WERI-Rb-1 (cell line): ENCODE measurements at regions not wholly inside any gene's neighbourhood (a gene's known extent, or its start where the extent isn't known, plus 50 kb on each side); places are given as distances from the start of the nearest gene placed in this dataset.

Source experiments
- DNase-seq: peaks from one replicate; pipeline ENCODE4 v3.0.0-alpha.2; 2020
- H3K27ac ChIP-seq: fragments of 250-450 bp; sonication (Bioruptor Pico); 2 replicates; pipeline ENCODE4 v1.5.1; 2020; ENCODE audit warnings: mild to moderate bottlenecking, moderate library complexity
- H3K27me3 ChIP-seq: fragments of 250-450 bp; sonication (Bioruptor Pico); 2 replicates; pipeline ENCODE4 v1.5.1; 2021; ENCODE audit warnings: mild to moderate bottlenecking, low read depth, moderate library complexity; ENCODE audit not compliant: insufficient read depth, severe bottlenecking
- H3K36me3 ChIP-seq: fragments of 250-450 bp; sonication (Bioruptor Pico); 2 replicates; pipeline ENCODE4 v1.5.1; 2020; ENCODE audit warnings: mild to moderate bottlenecking, moderate library complexity
- H3K4me3 ChIP-seq: 2 replicates; pipeline ENCODE4 v1.5.1; 2011; ENCODE audit warnings: low read depth, mild to moderate bottlenecking, control low read depth, low read length
- H3K9me3 ChIP-seq: fragments of 250-450 bp; sonication (Bioruptor Pico); 2 replicates; pipeline ENCODE4 v1.5.1; 2021; ENCODE audit warnings: mild to moderate bottlenecking, moderate library complexity; ENCODE audit not compliant: severe bottlenecking
- CTCF ChIP-seq: IDR thresholded peaks from 2 replicates; pipeline ENCODE4 v1.5.1; 2011; ENCODE audit warnings: low read depth, mild to moderate bottlenecking, control low read depth, inconsistent platforms, low read length

DNA sequence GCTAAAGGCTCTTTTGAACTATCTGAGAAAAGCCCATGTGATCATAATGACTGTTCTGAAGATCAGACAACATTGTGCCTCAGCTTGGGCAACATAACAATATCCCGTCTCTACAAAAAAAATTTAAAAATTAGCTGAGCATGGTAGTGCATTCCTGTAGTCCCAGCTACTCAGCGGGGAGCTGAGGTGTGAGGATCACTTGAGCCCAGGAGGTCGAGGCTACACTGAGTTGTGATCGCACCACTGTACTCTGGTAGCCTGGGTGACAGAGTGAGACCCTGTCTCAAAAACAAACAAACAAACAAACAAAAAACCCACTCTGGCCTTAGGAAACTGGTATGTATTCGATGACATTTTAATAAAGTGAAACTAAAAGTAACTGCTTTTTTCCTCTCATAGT, 1526.8 kb upstream of the TENM4 start:
- Histone ChIP-seq H3K36me3 (no peaks in the 10 kb centered on the region), H3K4me3 (no peak overlapping the region), H3K9me3 (no peaks in the 10 kb centered on the region), H3K27ac (no peak overlapping the region), H3K27me3 (no peaks in the 10 kb centered on the region)
- no peak for DNase-seq
- TF ChIP-seq CTCF: no peak

DNA sequence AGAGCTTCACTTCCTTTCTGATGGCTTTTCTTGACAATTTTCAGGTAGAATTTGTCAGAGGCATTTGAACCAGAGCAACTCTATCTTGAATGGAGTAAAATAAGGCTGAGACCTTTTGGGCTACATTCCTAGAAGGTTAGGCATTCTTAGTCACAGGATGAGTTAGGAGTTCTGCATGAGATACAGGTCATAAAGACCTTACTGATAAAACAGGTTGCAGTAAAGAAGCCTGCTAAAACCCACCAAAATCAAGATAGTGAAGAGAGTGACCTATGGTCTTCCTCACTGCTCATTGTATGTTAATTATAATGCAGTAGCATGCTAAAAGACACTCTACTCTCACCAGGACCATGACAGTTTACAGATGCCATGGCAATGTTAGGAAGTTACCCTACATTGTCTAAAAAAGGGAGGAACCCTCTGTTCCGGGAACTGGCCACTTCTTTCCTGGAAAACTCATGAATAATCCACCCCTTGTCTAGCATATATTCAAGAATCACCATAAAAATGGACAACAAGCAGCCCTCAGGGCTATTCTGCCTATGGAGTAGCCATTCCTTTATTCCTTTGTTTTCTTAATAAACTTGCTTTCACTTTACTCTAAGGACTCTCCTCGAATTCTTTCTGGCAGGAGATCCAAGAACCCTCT, 1519.7 kb upstream of the TENM4 start:
- Histone ChIP-seq H3K9me3 (no peaks in the 10 kb centered on the region), H3K27ac (no peak overlapping the region), H3K27me3 (peaks cover 5% of the 10 kb centered on the region), H3K4me3 (no peak overlapping the region), H3K36me3 (no peaks in the 10 kb centered on the region)
- DNase-seq: no peak
- TF ChIP-seq CTCF: no peak

DNA sequence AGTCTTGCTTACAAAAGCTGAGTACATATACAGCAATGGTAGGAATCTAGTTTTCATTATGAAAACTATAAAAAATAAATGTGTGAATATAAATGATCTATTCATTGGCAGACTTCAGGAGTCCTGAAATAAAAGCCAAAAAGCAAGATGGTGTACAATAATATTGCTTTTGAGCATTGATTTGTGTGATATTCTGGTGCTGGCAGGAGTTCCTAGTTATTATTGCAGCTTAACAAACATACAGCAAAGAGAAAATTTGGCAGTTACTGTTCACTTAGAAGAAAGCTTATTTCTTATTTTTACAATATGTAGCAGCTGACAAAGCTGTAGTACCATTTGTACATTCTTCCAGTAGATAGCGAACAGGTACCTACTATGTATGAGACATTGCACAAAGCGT, 1518.9 kb upstream of the TENM4 start:
- no peak for TF ChIP-seq CTCF
- no peaks in the 10 kb centered on the region for H3K36me3 ChIP-seq
- H3K27ac ChIP-seq: no peak overlapping the region
- H3K4me3 ChIP-seq: no peak overlapping the region
- DNase-seq: no peak
- no peaks in the 10 kb centered on the region for H3K9me3 ChIP-seq
- H3K27me3 ChIP-seq: peaks cover 5% of the 10 kb centered on the region

DNA sequence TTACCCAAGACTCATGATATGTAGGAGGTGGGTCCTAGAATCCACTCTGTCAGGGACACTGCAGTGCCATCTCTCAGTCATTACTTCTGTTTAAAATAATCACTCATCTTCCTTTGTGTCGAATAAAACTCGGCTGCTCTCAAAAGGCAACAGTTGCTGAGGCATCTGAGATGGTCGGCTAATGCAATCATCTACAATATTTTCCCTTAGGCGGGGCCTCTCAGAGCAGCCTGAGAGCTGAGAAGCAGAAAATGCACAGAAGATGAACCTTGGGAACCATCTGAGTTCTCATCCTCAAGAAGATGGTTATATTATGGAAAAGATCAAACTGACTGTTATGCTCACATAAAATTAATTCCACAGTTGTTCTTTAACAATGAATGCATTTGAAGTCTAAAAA, 1518.2 kb upstream of the TENM4 start:
- no peaks in the 10 kb centered on the region for H3K36me3 ChIP-seq
- no peak for DNase-seq
- no peak for TF ChIP-seq CTCF
- peaks cover 5% of the 10 kb centered on the region for H3K27me3 ChIP-seq
- no peaks in the 10 kb centered on the region for H3K9me3 ChIP-seq
- H3K4me3 ChIP-seq: no peak overlapping the region
- no peak overlapping the region for H3K27ac ChIP-seq

GRCh38 chr11:80958361-80958760, 1517.5 kb upstream of the TENM4 start:
- H3K27me3 ChIP-seq: peaks cover 5% of the 10 kb centered on the region
- H3K36me3 ChIP-seq: no peaks in the 10 kb centered on the region
- no peak overlapping the region for H3K4me3 ChIP-seq
- TF ChIP-seq CTCF: no peak
- DNase-seq: no peak
- H3K27ac ChIP-seq: no peak overlapping the region
- no peaks in the 10 kb centered on the region for H3K9me3 ChIP-seq

DNA sequence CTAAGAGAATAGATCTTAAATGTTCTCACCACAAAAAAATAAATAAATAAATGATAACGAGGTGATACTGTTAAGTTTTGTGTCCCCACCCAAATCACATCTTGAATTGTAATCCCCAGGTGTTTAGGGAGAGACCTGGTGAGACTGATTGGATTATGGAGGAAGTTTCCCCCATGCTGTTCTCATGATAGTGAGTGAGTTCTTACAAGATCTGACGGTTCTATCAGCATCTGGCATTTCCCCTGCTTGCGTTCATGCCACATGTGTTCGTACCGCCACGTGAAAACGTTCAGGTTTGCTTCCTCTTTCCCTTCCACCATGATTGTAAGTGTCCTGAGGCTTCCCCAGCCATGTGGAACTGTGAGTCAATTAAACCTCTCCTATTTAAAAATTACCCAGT, 1514.8 kb upstream of the TENM4 start:
- H3K27me3 ChIP-seq: peaks cover 5% of the 10 kb centered on the region
- DNase-seq: no peak
- H3K36me3 ChIP-seq: no peaks in the 10 kb centered on the region
- no peaks in the 10 kb centered on the region for H3K9me3 ChIP-seq
- H3K27ac ChIP-seq: no peak overlapping the region
- no peak for TF ChIP-seq CTCF
- no peak overlapping the region for H3K4me3 ChIP-seq
